ENCODE measurements at regions not wholly inside any gene's neighbourhood (a gene's known extent, or its start where the extent isn't known, plus 50 kb on each side); places are given as distances from the start of the nearest gene placed in this dataset.

DNA sequence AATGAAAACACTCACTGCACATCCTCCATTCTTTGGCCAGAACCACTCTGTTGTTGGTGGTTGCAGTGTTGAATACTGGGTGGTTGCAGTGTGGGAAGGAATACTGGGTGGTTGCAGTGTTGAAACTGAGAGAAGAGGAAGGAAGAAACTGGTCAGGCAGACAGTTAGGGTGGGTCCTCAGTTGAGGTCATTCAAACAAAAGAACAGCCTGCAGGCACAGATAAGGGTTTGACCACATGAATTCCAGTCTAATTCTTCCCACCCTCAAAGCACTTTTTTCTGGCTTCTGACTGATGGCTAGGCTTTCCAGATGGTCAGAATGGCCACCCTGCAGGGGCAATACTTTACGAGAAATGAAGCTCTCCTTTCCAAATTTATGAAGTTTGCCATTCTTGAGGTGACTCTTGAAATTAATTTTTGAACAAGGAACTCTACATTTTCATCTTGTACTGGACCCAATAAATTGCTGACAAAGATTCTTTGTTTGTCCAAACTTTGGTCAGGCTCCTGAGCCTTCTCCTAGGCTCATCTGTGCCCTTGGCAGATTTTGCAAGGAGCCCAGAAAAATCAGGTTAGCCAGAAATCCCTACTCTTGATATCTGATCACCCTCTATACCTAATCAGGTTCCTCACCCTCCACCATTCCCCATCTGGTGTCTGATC lies 596.6 kb upstream of the CDH5 start:
- DNase-seq (ENCODE audit: low read depth), result peak; percentile 82
- no peak overlapping the region for H3K4me3 ChIP-seq (replicated peaks; ENCODE audit: low read depth, low read length)
- no peak for TF ChIP-seq CTCF (IDR thresholded peaks at IDR 0.05; ENCODE audit: low read length, missing control alignments)

GRCh38 chr16:65769055-65769465 lies 597.4 kb upstream of the CDH5 start:
- no peak for TF ChIP-seq CTCF (IDR thresholded peaks at IDR 0.05; ENCODE audit: low read length, missing control alignments)
- DNase-seq (ENCODE audit: low read depth), result peak; percentile 88
- no peak overlapping the region for H3K4me3 ChIP-seq (replicated peaks; ENCODE audit: low read depth, low read length)

- TF ChIP-seq CTCF (IDR thresholded peaks at IDR 0.05; ENCODE audit: low read length, missing control alignments), result no peak
- no peak overlapping the region for H3K4me3 ChIP-seq (replicated peaks; ENCODE audit: low read depth, low read length)
- DNase-seq (ENCODE audit: low read depth), result no peak
Observed at GRCh38 chr16:65767125-65767524, 599.4 kb upstream of the CDH5 start.

DNA sequence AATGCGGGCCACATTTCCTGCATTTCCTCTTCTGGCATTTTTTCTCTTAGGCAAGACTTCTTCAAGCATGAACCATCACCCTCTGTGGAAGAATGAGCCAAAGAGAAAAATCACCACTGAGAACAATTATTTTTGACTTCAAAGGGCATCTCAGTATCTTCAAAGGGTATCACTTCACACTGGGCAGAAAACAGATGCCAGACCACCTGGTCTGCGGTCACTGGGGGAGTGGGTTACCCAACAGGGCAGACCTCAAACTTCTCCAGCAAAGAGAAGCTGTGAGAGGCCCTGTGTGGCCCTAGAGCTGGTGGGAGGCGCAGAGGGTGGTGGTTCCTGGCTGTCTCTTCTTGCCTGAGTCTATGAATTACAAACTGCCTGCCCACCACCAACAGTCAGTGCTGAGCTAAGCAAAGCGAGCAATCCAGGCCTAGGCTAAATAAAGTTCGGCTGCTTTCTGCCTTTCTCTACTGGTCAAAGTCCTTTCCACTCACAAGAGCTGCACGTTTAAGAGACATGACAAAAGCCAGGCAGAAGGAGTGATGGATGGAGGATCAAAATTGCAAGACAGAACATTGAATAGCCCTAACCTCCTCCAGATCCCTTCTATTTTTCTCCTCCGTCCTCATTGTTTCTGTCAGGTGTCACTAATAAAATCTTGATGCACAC lies 602.7 kb upstream of the CDH5 start:
- H3K4me3 ChIP-seq (replicated peaks; ENCODE audit: low read depth, low read length), result no peak overlapping the region
- no peak for DNase-seq (ENCODE audit: low read depth)
- no peak for TF ChIP-seq CTCF (IDR thresholded peaks at IDR 0.05; ENCODE audit: low read length, missing control alignments)

- TF ChIP-seq CTCF (IDR thresholded peaks at IDR 0.05; ENCODE audit: low read length, missing control alignments), result no peak
- no peak overlapping the region for H3K4me3 ChIP-seq (replicated peaks; ENCODE audit: low read depth, low read length)
- DNase-seq (ENCODE audit: low read depth), result no peak
Observed at GRCh38 chr16:65760874-65761273, 605.6 kb upstream of the CDH5 start.

DNA sequence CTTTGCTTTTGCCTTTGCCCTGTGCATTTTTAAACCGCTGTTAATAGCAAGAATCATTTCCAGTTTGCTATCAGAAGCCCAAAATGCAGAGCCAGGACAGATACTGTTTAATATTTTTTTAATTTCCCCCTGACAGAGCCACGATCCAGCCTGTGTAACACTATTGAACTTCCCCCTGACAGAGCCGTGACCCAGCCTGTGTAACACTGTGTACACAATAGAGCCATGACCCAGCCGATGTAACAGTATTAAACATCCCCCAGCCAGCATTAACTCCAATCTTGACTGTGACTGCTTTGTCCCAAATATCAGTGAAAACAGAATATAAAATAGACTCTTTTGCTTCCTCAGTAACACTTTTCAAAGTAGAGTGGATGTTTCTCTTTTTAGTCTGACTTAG lies 607.9 kb upstream of the CDH5 start:
- no peak for DNase-seq (ENCODE audit: low read depth)
- no peak overlapping the region for H3K4me3 ChIP-seq (replicated peaks; ENCODE audit: low read depth, low read length)
- no peak for TF ChIP-seq CTCF (IDR thresholded peaks at IDR 0.05; ENCODE audit: low read length, missing control alignments)

DNA sequence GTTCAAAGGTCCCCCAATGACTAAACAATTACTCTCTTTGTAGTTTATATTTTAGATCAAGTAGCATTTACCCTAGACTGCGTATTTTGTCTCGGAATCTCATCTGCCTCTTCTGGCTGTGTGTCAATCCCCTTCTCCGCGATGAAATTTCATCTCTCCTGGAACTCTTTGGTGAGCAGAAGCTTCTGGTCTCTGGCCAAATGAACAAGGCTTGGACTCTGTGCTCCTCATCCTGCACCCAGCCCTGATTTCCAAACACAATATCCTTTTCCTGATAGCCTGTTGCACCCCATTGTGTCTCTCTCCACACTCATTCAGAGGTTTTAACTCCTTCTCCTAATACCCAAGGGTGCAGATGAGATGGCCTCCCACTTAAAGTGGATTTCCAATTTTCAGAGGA lies 609.4 kb upstream of the CDH5 start:
- no peak overlapping the region for H3K4me3 ChIP-seq (replicated peaks; ENCODE audit: low read depth, low read length)
- DNase-seq (ENCODE audit: low read depth), result peak; percentile 42
- no peak for TF ChIP-seq CTCF (IDR thresholded peaks at IDR 0.05; ENCODE audit: low read length, missing control alignments)
